Body of pancreas (tissue), 4 donors: ENCODE measurements at regions not wholly inside any gene's neighbourhood (a gene's known extent, or its start where the extent isn't known, plus 50 kb on each side); places are given as distances from the start of the nearest gene placed in this dataset.

Experiments
- ATAC-seq: fragments of 150-250 bp; one replicate; pipeline ENCODE4 v1.9.1; 2016
- DNase-seq, 4 donors: peaks; one replicate each; pipeline ENCODE4 v3.0.0-alpha.2; 2019
- H3K27ac ChIP-seq, 4 donors: fragments of 200-600 bp; sonication (generic); 1 replicate in 3 of 4; 2 replicates in 1 of 4; pipeline versions ENCODE4 v1.5.1 to v1.6.1; 2016 to 2019; ENCODE audit warnings: mild to moderate bottlenecking in 1 of 4, mixed read lengths in 1 of 4, moderate library complexity in 1 of 4
- H3K27me3 ChIP-seq, 2 donors: fragments of 200-600 bp; sonication (generic); one replicate each; pipeline ENCODE4 v1.6.0; 2016; ENCODE audit warnings: mild to moderate bottlenecking in 1 of 2
- H3K36me3 ChIP-seq, 2 donors: fragments of 200-600 bp; sonication (generic); replicated peaks in 1 of 2; 2 replicates each; pipeline ENCODE4 v1.5.1; 2016; ENCODE audit warnings: low read depth in 2 of 2; ENCODE audit not compliant: insufficient read depth in 1 of 2
- H3K4me1 ChIP-seq: fragments of 200-600 bp; sonication (generic); one replicate; pipeline ENCODE4 v1.6.0; 2016
- H3K4me3 ChIP-seq, 2 donors: fragments of 200-600 bp; sonication (generic); 1 replicate in 1 of 2; 2 replicates in 1 of 2; pipeline ENCODE4 v1.5.1; 2016 to 2019
- H3K9me3 ChIP-seq, 3 donors: fragments of 200-600 bp; sonication (generic); 1 replicate in 2 of 3; 2 replicates in 1 of 3; pipeline ENCODE4 v1.5.1; 2016
- POLR2A ChIP-seq, 3 donors: fragments of 450-650 bp; IDR thresholded peaks; one replicate each; pipeline ENCODE4 v1.6.1; 2016; ENCODE audit warnings: antibody characterized with exemption in 3 of 3, mild to moderate bottlenecking in 2 of 3
- WGBS, 2 donors: methylation state at CpG; one replicate each; pipeline ENCODE4 v1.1.5; 2017; 5-methylcytosine and 5-hydroxymethylcytosine counted together
- intact Hi-C: fragments of 100-400 bp; cut with DNase I; formaldehyde crosslinking; loops from one replicate; pipeline ENCODE4 v1.15.1; 2023
- TF ChIP-seq, protein P1 (sequence below), 7 experiments: fragments of 450-650 bp in 4 of 7; fragments of 200-600 bp in 3 of 7; sonication (generic) in 3 of 7; IDR thresholded peaks; one replicate each; pipeline ENCODE4 v1.5.1; 2016 to 2019; ENCODE audit warnings: antibody characterized with exemption in 7 of 7

DNA sequence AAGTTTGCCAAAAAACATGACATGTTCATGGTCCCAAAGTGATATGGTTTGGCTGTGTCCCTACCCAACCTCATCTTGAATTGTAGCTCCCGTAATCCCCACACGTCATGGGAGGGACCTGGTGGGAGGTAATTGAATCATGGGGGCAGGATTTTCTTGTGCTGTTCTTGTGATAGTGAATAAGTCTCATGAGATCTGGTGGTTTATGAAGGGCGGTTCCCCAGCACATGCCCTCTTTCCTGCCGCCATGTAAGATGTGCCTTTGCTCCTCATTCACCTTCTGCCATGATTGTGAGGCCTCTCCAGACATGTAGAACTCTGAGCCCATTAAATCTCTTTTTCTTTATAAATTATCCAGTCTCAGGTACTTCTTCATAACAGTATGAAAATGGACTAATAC lies 322.1 kb downstream of the MED10 start:
- H3K27ac ChIP-seq: no peak overlapping the region
- H3K27me3 ChIP-seq: no peaks in the 10 kb centered on the region
- no peak overlapping the region for H3K4me3 ChIP-seq
- no peaks in the 10 kb centered on the region for H3K36me3 ChIP-seq
- no peak for ATAC-seq
- no peak for DNase-seq
- TF ChIP-seq, protein P1, sequence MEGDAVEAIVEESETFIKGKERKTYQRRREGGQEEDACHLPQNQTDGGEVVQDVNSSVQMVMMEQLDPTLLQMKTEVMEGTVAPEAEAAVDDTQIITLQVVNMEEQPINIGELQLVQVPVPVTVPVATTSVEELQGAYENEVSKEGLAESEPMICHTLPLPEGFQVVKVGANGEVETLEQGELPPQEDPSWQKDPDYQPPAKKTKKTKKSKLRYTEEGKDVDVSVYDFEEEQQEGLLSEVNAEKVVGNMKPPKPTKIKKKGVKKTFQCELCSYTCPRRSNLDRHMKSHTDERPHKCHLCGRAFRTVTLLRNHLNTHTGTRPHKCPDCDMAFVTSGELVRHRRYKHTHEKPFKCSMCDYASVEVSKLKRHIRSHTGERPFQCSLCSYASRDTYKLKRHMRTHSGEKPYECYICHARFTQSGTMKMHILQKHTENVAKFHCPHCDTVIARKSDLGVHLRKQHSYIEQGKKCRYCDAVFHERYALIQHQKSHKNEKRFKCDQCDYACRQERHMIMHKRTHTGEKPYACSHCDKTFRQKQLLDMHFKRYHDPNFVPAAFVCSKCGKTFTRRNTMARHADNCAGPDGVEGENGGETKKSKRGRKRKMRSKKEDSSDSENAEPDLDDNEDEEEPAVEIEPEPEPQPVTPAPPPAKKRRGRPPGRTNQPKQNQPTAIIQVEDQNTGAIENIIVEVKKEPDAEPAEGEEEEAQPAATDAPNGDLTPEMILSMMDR (IDR thresholded peaks at IDR 0.05): no peak
- no peak for TF ChIP-seq POLR2A (IDR thresholded peaks at IDR 0.05)
- WGBS, 2 donors: 43 to 58% methylated on average over 4 of the region's 4 CpGs
- intact Hi-C loops: no loop called here
- no peaks in the 10 kb centered on the region for H3K4me1 ChIP-seq
- H3K9me3 ChIP-seq: no peaks in the 10 kb centered on the region

DNA sequence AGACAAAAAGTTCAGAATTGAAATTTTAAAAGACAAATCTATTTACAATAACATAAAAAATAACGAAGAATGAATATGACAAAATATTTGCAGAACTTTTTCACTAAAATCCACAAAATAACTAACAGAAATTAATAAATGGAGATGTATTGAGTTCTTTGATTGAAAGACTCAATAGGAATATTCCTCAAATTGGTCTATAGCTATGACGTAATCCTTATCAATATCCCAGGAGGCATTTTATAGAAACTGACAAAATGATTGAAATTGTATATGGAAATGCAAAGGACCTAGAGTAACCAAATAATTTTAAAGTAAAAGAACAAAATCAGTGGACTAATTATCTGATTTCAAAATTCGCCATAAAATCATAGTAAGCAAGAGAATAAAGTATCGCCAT lies 328.7 kb downstream of the MED10 start:
- H3K4me3 ChIP-seq: no peak overlapping the region
- DNase-seq (no peak), ATAC-seq (no peak)
- intact Hi-C loops: no loop called here
- WGBS, 2 donors: 68% methylated on average over 4 of the region's 4 CpGs
- no peaks in the 10 kb centered on the region for H3K9me3 ChIP-seq
- no peak overlapping the region for H3K27ac ChIP-seq
- TF ChIP-seq, protein P1 (IDR thresholded peaks at IDR 0.05): no peak
- TF ChIP-seq POLR2A (IDR thresholded peaks at IDR 0.05): no peak
- H3K36me3 ChIP-seq: no peaks in the 10 kb centered on the region
- H3K4me1 ChIP-seq: no peaks in the 10 kb centered on the region
- no peaks in the 10 kb centered on the region for H3K27me3 ChIP-seq

DNA sequence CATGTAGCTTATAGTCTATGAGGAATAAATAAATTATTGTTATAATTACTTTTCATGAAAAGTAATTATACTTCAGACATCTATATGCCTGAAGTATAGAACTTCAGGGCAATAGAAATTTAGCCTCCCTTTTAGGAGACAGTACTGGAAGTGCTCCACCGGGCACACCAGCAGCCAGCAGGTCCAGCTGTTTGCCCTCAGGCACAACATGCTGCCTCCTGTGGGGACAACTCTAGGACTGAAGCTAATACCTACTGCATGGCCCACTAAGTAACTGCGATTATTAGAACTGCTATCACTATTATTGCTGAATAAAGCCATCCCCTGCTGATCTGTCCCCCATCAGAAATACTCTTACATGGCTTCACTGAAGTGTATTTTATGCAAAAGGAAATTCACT lies 329.6 kb downstream of the MED10 start:
- ATAC-seq: no peak
- no peaks in the 10 kb centered on the region for H3K36me3 ChIP-seq
- H3K27me3 ChIP-seq: peaks cover 0 to 2% of the 10 kb centered on the region in 2 donors
- DNase-seq: no peak
- no peak overlapping the region for H3K27ac ChIP-seq
- 58 to 85% methylated on average over 2 of the region's 2 CpGs for WGBS, 2 donors
- H3K4me3 ChIP-seq: no peak overlapping the region
- no peaks in the 10 kb centered on the region for H3K9me3 ChIP-seq
- intact Hi-C loops: no loop called here
- H3K4me1 ChIP-seq: no peaks in the 10 kb centered on the region
- TF ChIP-seq, protein P1 (IDR thresholded peaks at IDR 0.05): no peak
- no peak for TF ChIP-seq POLR2A (IDR thresholded peaks at IDR 0.05)

DNA sequence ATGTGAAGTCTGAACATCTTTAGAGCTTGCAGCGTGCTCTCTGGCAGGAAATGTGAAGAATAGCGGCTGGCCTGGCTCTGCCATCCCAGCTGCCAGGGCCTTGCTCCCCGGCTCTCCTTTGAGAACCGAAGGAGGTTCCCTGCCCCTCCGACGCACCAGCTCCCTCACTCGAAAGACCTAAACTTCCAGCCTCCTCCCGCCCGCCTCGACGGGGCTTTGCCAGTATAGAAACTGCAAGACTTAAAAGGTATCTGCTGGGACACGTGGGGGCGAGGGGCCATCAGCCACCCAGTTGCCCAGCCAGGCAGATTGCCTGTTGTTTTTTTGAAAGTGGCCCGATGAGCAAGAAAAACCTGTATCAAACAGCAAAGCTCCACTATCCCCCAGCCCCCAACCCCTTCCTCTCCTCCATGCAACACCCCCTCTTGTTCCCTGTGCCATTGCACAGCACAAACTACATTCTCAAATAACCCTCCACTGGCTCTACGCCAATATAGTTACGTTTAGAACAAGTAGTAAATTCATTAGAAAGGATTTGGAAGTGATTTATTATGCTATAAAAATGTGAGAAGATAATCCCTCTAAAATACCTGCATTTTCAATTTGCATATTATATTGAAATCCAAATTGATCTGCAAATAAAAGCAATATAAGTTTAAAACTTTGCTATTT lies 331.9 kb downstream of the MED10 start:
- no peak overlapping the region for H3K27ac ChIP-seq
- no peak overlapping the region for H3K4me3 ChIP-seq
- intact Hi-C loops: no loop called here
- DNase-seq: no peak
- TF ChIP-seq, protein P1 (IDR thresholded peaks at IDR 0.05): no peak
- TF ChIP-seq POLR2A (IDR thresholded peaks at IDR 0.05): no peak
- no peak for ATAC-seq
- no peaks in the 10 kb centered on the region for H3K36me3 ChIP-seq
- H3K27me3 ChIP-seq: peaks cover 0 to 3% of the 10 kb centered on the region in 2 donors
- H3K4me1 ChIP-seq: no peaks in the 10 kb centered on the region
- H3K9me3 ChIP-seq: no peaks in the 10 kb centered on the region
- WGBS, 2 donors: 60 to 63% methylated on average over 16 of the region's 16 CpGs
